Endothelial cell of umbilical vein (primary cell): ENCODE measurements at regions not wholly inside any gene's neighbourhood (a gene's known extent, or its start where the extent isn't known, plus 50 kb on each side); places are given as distances from the start of the nearest gene placed in this dataset.

Experiments
- BruUV-seq: library from RNA; stranded (reverse); fragments of 400-500 nt; replicated peaks from 2 replicates; lab custom pipeline; 2021; lab: Mats Ljungman, UMichigan
- CTCF ChIA-PET: fragments of 300-600, 350-600 bp; sonication (Branson Sonifier 250); formaldehyde crosslinking; loops from one replicate; lab custom pipeline; 2021; ENCODE audit warnings: antibody characterized with exemption, inconsistent platforms; lab: Charles Lee
- POLR2A ChIA-PET: fragments of 300-600, 350-600 bp; sonication (Branson Sonifier 250); formaldehyde crosslinking; loops from one replicate; lab custom pipeline; 2021; ENCODE audit warnings: antibody characterized with exemption, inconsistent platforms; lab: Charles Lee
- DNase-seq: peaks from one replicate; pipeline ENCODE4 v3.0.0-alpha.2; 2011; ENCODE audit warnings: low read depth, low spot score
- FAIRE-seq: peaks from 2 replicates; lab custom pipeline; 2011; peaks lifted over from hg19 to GRCh38; lab: Jason Lieb, UNC
- H2AFZ ChIP-seq: 2 replicates; pipeline ENCODE4 v1.6.0; 2012; ENCODE audit warnings: low read depth, low read length, control low read depth, inconsistent platforms
- H3K27ac ChIP-seq: 2 replicates; pipeline ENCODE4 v1.5.1; 2011; ENCODE audit warnings: low read depth, mild to moderate bottlenecking, control low read depth, low read length, moderate library complexity; ENCODE audit not compliant: insufficient read depth
- H3K27me3 ChIP-seq, 2 experiments: 2 replicates each; pipeline versions ENCODE4 v1.6.0 to v1.6.1; 2011; ENCODE audit warnings: low read length in 2 of 2, mixed read lengths in 1 of 2; ENCODE audit not compliant: control insufficient read depth in 2 of 2, insufficient read depth in 2 of 2
- H3K36me3 ChIP-seq, 2 experiments: 2 replicates in 1 of 2; 3 replicates in 1 of 2; pipeline ENCODE4 v1.5.1; 2011; ENCODE audit warnings: low read length in 2 of 2, mild to moderate bottlenecking in 1 of 2, moderate library complexity in 1 of 2; ENCODE audit not compliant: control insufficient read depth in 2 of 2, insufficient read depth in 2 of 2; ENCODE audit errors: extremely low read depth in 1 of 2
- H3K4me1 ChIP-seq: 3 replicates; pipeline ENCODE4 v1.5.1; 2011; ENCODE audit warnings: mild to moderate bottlenecking, low read length; ENCODE audit not compliant: control insufficient read depth, insufficient read depth; ENCODE audit errors: extremely low read depth
- H3K4me2 ChIP-seq: 2 replicates; pipeline ENCODE4 v1.6.1; 2011; ENCODE audit warnings: low read length, control low read depth, mixed read lengths; ENCODE audit not compliant: insufficient read depth
- H3K4me3 ChIP-seq, 3 experiments: fragments of 200-600 bp in 1 of 3; sonication (generic), shearing (Covaris generic) in 1 of 3; replicated peaks in 1 of 3; 2 replicates each; pipeline ENCODE4 v1.5.1; 2011 to 2016; ENCODE audit warnings: control low read depth in 3 of 3, low read length in 3 of 3, mild to moderate bottlenecking in 2 of 3, inconsistent platforms in 1 of 3, low read depth in 1 of 3, moderate library complexity in 1 of 3; ENCODE audit not compliant: insufficient read depth in 1 of 3
- H3K79me2 ChIP-seq: 2 replicates; pipeline ENCODE4 v1.6.0; 2012; ENCODE audit warnings: low read length, inconsistent platforms; ENCODE audit not compliant: control insufficient read depth, insufficient read depth
- H3K9ac ChIP-seq: replicated peaks from 2 replicates; pipeline ENCODE3; 2011; ENCODE audit warnings: low read length, control low read depth; ENCODE audit not compliant: insufficient read depth; ENCODE audit errors: extremely low read depth
- H3K9me1 ChIP-seq: replicated peaks from 3 replicates; pipeline ENCODE4 v1.6.0; 2011; ENCODE audit warnings: mild to moderate bottlenecking, low read length; ENCODE audit not compliant: control insufficient read depth, insufficient read depth; ENCODE audit errors: extremely low read depth
- H3K9me3 ChIP-seq: replicated peaks from 2 replicates; pipeline ENCODE4 v1.5.1; 2012; ENCODE audit warnings: low read length, inconsistent platforms; ENCODE audit not compliant: control insufficient read depth, insufficient read depth
- H4K20me1 ChIP-seq: replicated peaks from 2 replicates; pipeline ENCODE3; 2011; ENCODE audit warnings: mild to moderate bottlenecking, low read length; ENCODE audit not compliant: control insufficient read depth, insufficient read depth; ENCODE audit errors: extremely low read depth
- EZH2 ChIP-seq: IDR thresholded peaks from 2 replicates; pipeline ENCODE4 v1.6.1; 2012; ENCODE audit warnings: borderline replicate concordance, low read depth, mild to moderate bottlenecking, moderate library complexity, low read length, inconsistent platforms; ENCODE audit not compliant: severe bottlenecking
- FOS ChIP-seq: IDR thresholded peaks from 2 replicates; pipeline ENCODE4 v1.6.1; 2011; ENCODE audit warnings: mild to moderate bottlenecking, low read length, moderate library complexity, borderline replicate concordance; ENCODE audit not compliant: insufficient read depth
- GATA2 ChIP-seq: IDR thresholded peaks from 2 replicates; pipeline ENCODE4 v1.7.0; 2011; ENCODE audit warnings: low read depth, mild to moderate bottlenecking, moderate library complexity, mixed read lengths, low read length; ENCODE audit not compliant: insufficient read length, insufficient read depth
- JUN ChIP-seq: IDR thresholded peaks from 2 replicates; pipeline ENCODE4 v1.6.1; 2011; ENCODE audit warnings: borderline replicate concordance, low read depth; ENCODE audit not compliant: insufficient read length, insufficient read depth
- MYC ChIP-seq: IDR thresholded peaks from one replicate; pipeline ENCODE4 v1.6.1; 2011; ENCODE audit warnings: mild to moderate bottlenecking, low read depth, low read length
- POLR2A ChIP-seq: IDR thresholded peaks from 2 replicates; pipeline ENCODE4 v1.6.1; 2012; ENCODE audit warnings: low read depth, mild to moderate bottlenecking, control low read depth, low read length
- POLR2AphosphoS5 ChIP-seq: IDR thresholded peaks from 2 replicates; pipeline ENCODE4 v1.6.1; 2012; ENCODE audit warnings: low read depth, mild to moderate bottlenecking, control low read depth, low read length, moderate library complexity; ENCODE audit not compliant: insufficient read depth
- dilution Hi-C: fragments of 300-500 bp; cut with MboI; formaldehyde crosslinking; loops from one replicate; pipeline ENCODE4 v1.15.0; 2019; ENCODE audit warnings: low sequenced_read_pairs; ENCODE audit not compliant: extremely low pct_ligation_motif_present
- intact Hi-C: fragments of 100-400 bp; cut with micrococcal nuclease; formaldehyde crosslinking; loops from one replicate; pipeline ENCODE4 v1.10.0; 2022
- TF ChIP-seq, protein P1 (sequence below): IDR thresholded peaks from 2 replicates; pipeline ENCODE4 v1.6.1; 2011; ENCODE audit not compliant: insufficient read depth, insufficient read length
- TF ChIP-seq, protein P2 (sequence below), 2 donors: IDR thresholded peaks; 1 replicate in 1 of 2; 2 replicates in 1 of 2; pipeline ENCODE4 v1.5.1; 2011; ENCODE audit warnings: low read length in 2 of 2, mild to moderate bottlenecking in 2 of 2, moderate library complexity in 2 of 2, control low read depth in 1 of 2, inconsistent platforms in 1 of 2, low read depth in 1 of 2; ENCODE audit not compliant: insufficient read depth in 1 of 2; ENCODE audit errors: extremely low read depth in 1 of 2

DNA sequence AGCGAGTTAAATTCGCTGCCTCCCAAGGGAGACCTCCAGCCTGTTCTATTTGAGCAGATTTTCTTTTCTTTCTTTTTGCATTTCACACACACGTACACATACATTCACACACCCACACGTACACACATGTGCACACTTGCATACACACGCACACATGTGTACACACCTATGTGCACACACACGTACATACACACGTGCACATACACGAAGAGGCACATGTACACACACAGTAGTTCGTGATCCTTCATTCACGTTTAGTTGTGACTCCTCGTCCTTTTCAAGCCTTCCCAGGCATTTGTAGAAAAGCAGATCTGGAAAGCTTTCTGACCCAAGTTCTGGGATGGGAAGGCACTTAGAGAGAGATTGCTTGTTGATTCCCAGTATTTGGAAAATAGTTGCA is 290.8 kb upstream of the COBL start:
- Histone ChIP-seq H3K4me1 (no peaks in the 10 kb centered on the region), H3K9me3 (peaks cover 5% of the 10 kb centered on the region), H3K27me3 (no peaks in the 10 kb centered on the region), H3K4me3 (no peak overlapping the region), H3K9ac (no peak overlapping the region), H4K20me1 (no peaks in the 10 kb centered on the region), H3K9me1 (no peaks in the 10 kb centered on the region), H3K4me2 (no peak overlapping the region), H3K27ac (no peak overlapping the region), H2AFZ (no peak overlapping the region), H3K36me3 (no peaks in the 10 kb centered on the region), H3K79me2 (no peaks in the 10 kb centered on the region)
- DNase-seq (no peak), FAIRE-seq (no peak)
- TF ChIP-seq POLR2AphosphoS5, result no peak
- no peak for TF ChIP-seq GATA2
- TF ChIP-seq, protein P1, sequence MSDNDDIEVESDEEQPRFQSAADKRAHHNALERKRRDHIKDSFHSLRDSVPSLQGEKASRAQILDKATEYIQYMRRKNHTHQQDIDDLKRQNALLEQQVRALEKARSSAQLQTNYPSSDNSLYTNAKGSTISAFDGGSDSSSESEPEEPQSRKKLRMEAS, result no peak
- TF ChIP-seq, protein P2, sequence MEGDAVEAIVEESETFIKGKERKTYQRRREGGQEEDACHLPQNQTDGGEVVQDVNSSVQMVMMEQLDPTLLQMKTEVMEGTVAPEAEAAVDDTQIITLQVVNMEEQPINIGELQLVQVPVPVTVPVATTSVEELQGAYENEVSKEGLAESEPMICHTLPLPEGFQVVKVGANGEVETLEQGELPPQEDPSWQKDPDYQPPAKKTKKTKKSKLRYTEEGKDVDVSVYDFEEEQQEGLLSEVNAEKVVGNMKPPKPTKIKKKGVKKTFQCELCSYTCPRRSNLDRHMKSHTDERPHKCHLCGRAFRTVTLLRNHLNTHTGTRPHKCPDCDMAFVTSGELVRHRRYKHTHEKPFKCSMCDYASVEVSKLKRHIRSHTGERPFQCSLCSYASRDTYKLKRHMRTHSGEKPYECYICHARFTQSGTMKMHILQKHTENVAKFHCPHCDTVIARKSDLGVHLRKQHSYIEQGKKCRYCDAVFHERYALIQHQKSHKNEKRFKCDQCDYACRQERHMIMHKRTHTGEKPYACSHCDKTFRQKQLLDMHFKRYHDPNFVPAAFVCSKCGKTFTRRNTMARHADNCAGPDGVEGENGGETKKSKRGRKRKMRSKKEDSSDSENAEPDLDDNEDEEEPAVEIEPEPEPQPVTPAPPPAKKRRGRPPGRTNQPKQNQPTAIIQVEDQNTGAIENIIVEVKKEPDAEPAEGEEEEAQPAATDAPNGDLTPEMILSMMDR (IDR thresholded peaks at IDR 0.05; ENCODE audit: extremely low read depth in 1 of 2, insufficient read depth in 1 of 2, low read depth in 1 of 2, low read length in 2 of 2), result no peak
- TF ChIP-seq MYC, result no peak
- TF ChIP-seq EZH2, result no peak
- no peak for TF ChIP-seq FOS
- TF ChIP-seq JUN, result no peak
- no peak for TF ChIP-seq POLR2A
- POLR2A ChIA-PET, result no interaction called here
- dilution Hi-C loops (no loop called here), intact Hi-C loops (no loop called here)
- no TSS peak for BruUV-seq
- CTCF ChIA-PET, result no interaction called here
